Smooth muscle cell (in vitro differentiated cells): ENCODE measurements at regions not wholly inside any gene's neighbourhood (a gene's known extent, or its start where the extent isn't known, plus 50 kb on each side); places are given as distances from the start of the nearest gene placed in this dataset.

ENCODE experiments used
- DNase-seq: peaks from one replicate; lab custom pipeline; 2025; ENCODE audit not compliant: unreplicated experiment; lab: John Stamatoyannopoulos, UW
- H2AFZ ChIP-seq: fragments of 200-600 bp; sonication (generic); 2 replicates; pipeline ENCODE4 v1.6.0; 2016; ENCODE audit warnings: antibody characterized with exemption, low read depth, mild to moderate bottlenecking
- H3F3A ChIP-seq: fragments of 200-600 bp; sonication (generic); 2 replicates; pipeline ENCODE4 v1.6.0; 2017; ENCODE audit warnings: antibody characterized with exemption, low read depth
- H3K27ac ChIP-seq: fragments of 200-600 bp; sonication (generic); 2 replicates; pipeline ENCODE4 v1.5.1; 2016; ENCODE audit warnings: low read depth, mild to moderate bottlenecking
- H3K27me3 ChIP-seq: fragments of 200-600 bp; sonication (generic); 2 replicates; pipeline ENCODE4 v1.6.1; 2016; ENCODE audit warnings: low read depth, mild to moderate bottlenecking
- H3K36me3 ChIP-seq: fragments of 200-600 bp; sonication (generic); 2 replicates; pipeline ENCODE4 v1.5.1; 2016; ENCODE audit warnings: low read depth
- H3K4me1 ChIP-seq: fragments of 200-600 bp; sonication (generic); 2 replicates; pipeline ENCODE4 v1.5.1; 2016; ENCODE audit warnings: low read depth
- H3K4me2 ChIP-seq: fragments of 200-600 bp; sonication (generic); 2 replicates; pipeline ENCODE4 v1.6.0; 2016; ENCODE audit warnings: mild to moderate bottlenecking
- H3K4me3 ChIP-seq: fragments of 200-600 bp; sonication (generic); 2 replicates; pipeline ENCODE4 v1.5.1; 2016; ENCODE audit warnings: mild to moderate bottlenecking
- H3K79me2 ChIP-seq: fragments of 200-600 bp; sonication (generic); 2 replicates; pipeline ENCODE4 v1.6.0; 2016; ENCODE audit warnings: low read depth, mild to moderate bottlenecking
- H3K9ac ChIP-seq: fragments of 200-600 bp; sonication (generic); 2 replicates; pipeline ENCODE4 v1.6.0; 2016; ENCODE audit warnings: low read depth
- H3K9me3 ChIP-seq: fragments of 200-600 bp; sonication (generic); replicated peaks from 2 replicates; pipeline ENCODE4 v1.5.1; 2016; ENCODE audit warnings: low read depth
- H4K20me1 ChIP-seq: fragments of 200-600 bp; sonication (generic); 2 replicates; pipeline ENCODE4 v1.6.0; 2016; ENCODE audit warnings: low read depth
- CTCF ChIP-seq: fragments of 200-600 bp; sonication (generic); IDR thresholded peaks from 2 replicates; pipeline ENCODE4 v1.5.1; 2017; ENCODE audit warnings: borderline replicate concordance, mild to moderate bottlenecking, antibody characterized with exemption; ENCODE audit not compliant: insufficient read depth, poor library complexity, severe bottlenecking
- WGBS: methylation state at CpG from one replicate; pipeline ENCODE4 v1.1.7; 2016; ENCODE audit warnings: low lambda C conversion rate; 5-methylcytosine and 5-hydroxymethylcytosine counted together

GRCh38 chr2:217691920-217692666 lies 310.7 kb downstream of the TNS1 start:
- WGBS, result 82% methylated on average over 7 of the region's 7 CpGs
- DNase-seq, result no peak
- no peak overlapping the region for H3K27ac ChIP-seq

GRCh38 chr2:217691516-217691915 lies 311.3 kb downstream of the TNS1 start:
- no peak overlapping the region for H3K27ac ChIP-seq

More at GRCh38 chr2:217691920-217692666, 310.7 kb downstream of the TNS1 start:
- no peak overlapping the region for H3K4me3 ChIP-seq
- H2AFZ ChIP-seq, result no peak overlapping the region
- no peaks in the 10 kb centered on the region for H3K79me2 ChIP-seq
- no peaks in the 10 kb centered on the region for H3K27me3 ChIP-seq
- no peaks in the 10 kb centered on the region for H4K20me1 ChIP-seq
- no peaks in the 10 kb centered on the region for H3K36me3 ChIP-seq
- H3K4me2 ChIP-seq, result no peak overlapping the region
- H3K9me3 ChIP-seq, result no peaks in the 10 kb centered on the region
- no peak for TF ChIP-seq CTCF
- no peak overlapping the region for H3K9ac ChIP-seq
- H3F3A ChIP-seq, result no peaks in the 10 kb centered on the region
- no peaks in the 10 kb centered on the region for H3K4me1 ChIP-seq

GRCh38 chr2:217689053-217689452 lies 313.7 kb downstream of the TNS1 start:
- Histone ChIP-seq H3K27me3 (no peaks in the 10 kb centered on the region), H3K4me1 (no peaks in the 10 kb centered on the region), H3K36me3 (no peaks in the 10 kb centered on the region), H3F3A (no peaks in the 10 kb centered on the region), H3K4me3 (no peak overlapping the region), H3K79me2 (no peaks in the 10 kb centered on the region), H3K4me2 (no peak overlapping the region), H3K9ac (no peak overlapping the region), H2AFZ (no peak overlapping the region), H3K27ac (no peak overlapping the region), H3K9me3 (no peaks in the 10 kb centered on the region), H4K20me1 (no peaks in the 10 kb centered on the region)
- 81% methylated on average over 1 of the region's 1 CpG for WGBS
- TF ChIP-seq CTCF, result no peak
- DNase-seq, result no peak

More at GRCh38 chr2:217691516-217691915, 311.3 kb downstream of the TNS1 start:
- no peaks in the 10 kb centered on the region for H3K4me1 ChIP-seq
- no peaks in the 10 kb centered on the region for H3K36me3 ChIP-seq
- no peak for DNase-seq
- H3K4me2 ChIP-seq, result no peak overlapping the region
- no peaks in the 10 kb centered on the region for H4K20me1 ChIP-seq
- H3F3A ChIP-seq, result no peaks in the 10 kb centered on the region
- H3K9ac ChIP-seq, result no peak overlapping the region
- no peak for TF ChIP-seq CTCF
- no peaks in the 10 kb centered on the region for H3K79me2 ChIP-seq
- H3K4me3 ChIP-seq, result no peak overlapping the region
- H2AFZ ChIP-seq, result no peak overlapping the region
- WGBS, result 69% methylated on average over 3 of the region's 3 CpGs
- no peaks in the 10 kb centered on the region for H3K27me3 ChIP-seq
- H3K9me3 ChIP-seq, result no peaks in the 10 kb centered on the region

GRCh38 chr2:217688494-217688893 lies 314.3 kb downstream of the TNS1 start:
- H3K79me2 ChIP-seq, result no peaks in the 10 kb centered on the region
- H3K4me3 ChIP-seq, result no peak overlapping the region
- H3F3A ChIP-seq, result no peaks in the 10 kb centered on the region
- H3K27me3 ChIP-seq, result no peaks in the 10 kb centered on the region
- no peak overlapping the region for H3K27ac ChIP-seq
- DNase-seq, result no peak
- H2AFZ ChIP-seq, result no peak overlapping the region
- no peaks in the 10 kb centered on the region for H3K9me3 ChIP-seq
- no peaks in the 10 kb centered on the region for H3K4me1 ChIP-seq
- H4K20me1 ChIP-seq, result no peaks in the 10 kb centered on the region
- no peak for TF ChIP-seq CTCF
- WGBS, result 98% methylated on average over 3 of the region's 3 CpGs
- no peak overlapping the region for H3K9ac ChIP-seq
- no peak overlapping the region for H3K4me2 ChIP-seq
- no peaks in the 10 kb centered on the region for H3K36me3 ChIP-seq
